ENCODE measurements at regions not wholly inside any gene's neighbourhood (a gene's known extent, or its start where the extent isn't known, plus 50 kb on each side); places are given as distances from the start of the nearest gene placed in this dataset.

GRCh38 chr9:87443006-87443405 lies 54.7 kb upstream of the DAPK1 start:
- TF ChIP-seq EZH2 (IDR thresholded peaks at IDR 0.05; ENCODE audit: low read length) = no peak
- no peak for TF ChIP-seq CTCF (optimal IDR thresholded peaks at IDR 0.05 in 1 of 3, IDR thresholded peaks at IDR 0.05 in 1 of 3, conservative IDR thresholded peaks at IDR 0.05 in 1 of 3; ENCODE audit: extremely low read depth in 1 of 3, insufficient read depth in 2 of 3, low read length in 3 of 3)
